ENCODE measurements at regions not wholly inside any gene's neighbourhood (a gene's known extent, or its start where the extent isn't known, plus 50 kb on each side); places are given as distances from the start of the nearest gene placed in this dataset.
"Not testable (repeated sequence)": the region's sequence is repeated elsewhere in the genome, so short reads cannot be mapped to it uniquely, and the experiment has no call there.

DNA sequence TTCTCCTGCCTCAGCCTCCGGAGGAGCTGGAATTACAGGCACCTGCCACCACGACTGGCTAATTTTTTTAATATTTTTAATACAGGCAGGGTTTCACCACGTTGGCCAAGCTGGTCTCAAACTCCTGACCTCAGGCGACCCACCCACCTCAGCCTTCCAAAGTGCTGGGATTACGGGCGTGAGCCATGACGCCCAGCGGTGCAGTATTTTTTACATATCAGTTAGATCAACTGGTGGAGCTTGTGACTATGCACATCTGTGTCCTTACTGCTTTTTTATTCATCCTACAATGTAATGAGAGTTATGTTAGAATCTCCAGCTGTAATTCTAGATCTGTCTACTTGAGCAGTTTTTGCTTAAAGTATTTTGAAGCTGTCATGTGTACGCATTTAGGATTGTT, 2919.5 kb upstream of the OR11H1 start:
- TF ChIP-seq, protein P1, sequence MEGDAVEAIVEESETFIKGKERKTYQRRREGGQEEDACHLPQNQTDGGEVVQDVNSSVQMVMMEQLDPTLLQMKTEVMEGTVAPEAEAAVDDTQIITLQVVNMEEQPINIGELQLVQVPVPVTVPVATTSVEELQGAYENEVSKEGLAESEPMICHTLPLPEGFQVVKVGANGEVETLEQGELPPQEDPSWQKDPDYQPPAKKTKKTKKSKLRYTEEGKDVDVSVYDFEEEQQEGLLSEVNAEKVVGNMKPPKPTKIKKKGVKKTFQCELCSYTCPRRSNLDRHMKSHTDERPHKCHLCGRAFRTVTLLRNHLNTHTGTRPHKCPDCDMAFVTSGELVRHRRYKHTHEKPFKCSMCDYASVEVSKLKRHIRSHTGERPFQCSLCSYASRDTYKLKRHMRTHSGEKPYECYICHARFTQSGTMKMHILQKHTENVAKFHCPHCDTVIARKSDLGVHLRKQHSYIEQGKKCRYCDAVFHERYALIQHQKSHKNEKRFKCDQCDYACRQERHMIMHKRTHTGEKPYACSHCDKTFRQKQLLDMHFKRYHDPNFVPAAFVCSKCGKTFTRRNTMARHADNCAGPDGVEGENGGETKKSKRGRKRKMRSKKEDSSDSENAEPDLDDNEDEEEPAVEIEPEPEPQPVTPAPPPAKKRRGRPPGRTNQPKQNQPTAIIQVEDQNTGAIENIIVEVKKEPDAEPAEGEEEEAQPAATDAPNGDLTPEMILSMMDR (IDR thresholded peaks at IDR 0.05), result not testable (repeated sequence)
- TF ChIP-seq POLR2A (IDR thresholded peaks at IDR 0.05), result not testable (repeated sequence)

Measured in uterus (tissue), 2 donors.